ENCODE measurements at regions not wholly inside any gene's neighbourhood (a gene's known extent, or its start where the extent isn't known, plus 50 kb on each side); places are given as distances from the start of the nearest gene placed in this dataset.

DNA sequence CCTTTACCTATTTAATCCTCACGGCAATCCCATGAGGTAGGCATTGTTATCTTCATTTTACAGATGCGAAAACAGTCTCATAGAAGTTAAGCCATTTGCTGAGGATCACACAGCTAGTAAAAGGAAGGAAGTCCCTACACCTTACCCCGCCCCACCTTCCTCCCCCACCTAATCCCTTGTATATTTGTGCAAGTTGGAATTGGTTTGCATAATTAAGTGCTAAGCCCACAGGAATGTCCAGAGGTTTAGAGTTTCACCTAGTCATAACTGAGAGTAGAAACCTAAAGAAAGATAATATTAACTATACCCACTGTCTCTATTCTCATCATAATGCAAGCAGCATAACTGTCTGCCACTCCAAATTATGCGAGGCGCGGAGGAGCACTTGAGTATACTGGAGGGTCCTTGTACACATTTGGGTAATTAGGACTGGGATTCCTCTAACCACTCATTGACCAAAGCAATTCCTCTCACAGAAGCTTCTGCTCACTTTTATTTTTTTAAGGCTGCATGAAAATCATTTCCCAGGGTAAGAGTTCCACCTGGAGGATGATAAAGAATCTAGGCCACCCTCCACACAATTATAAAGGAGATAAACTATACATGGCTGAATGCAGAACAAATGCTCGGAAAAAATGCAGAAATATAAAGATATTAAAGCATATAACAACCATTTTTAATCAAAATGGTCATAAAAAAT, 199.9 kb downstream of the FAM181B start:
- Histone ChIP-seq H3K27me3 (ENCODE audit: insufficient read depth, poor library complexity, severe bottlenecking) (no peaks in the 10 kb centered on the region), H3K4me3 (replicated peaks; ENCODE audit: insufficient read depth, low read length) (no peak overlapping the region), H3K27ac (replicated peaks) (no peak overlapping the region)
- DNase-seq (ENCODE audit: low read depth in 1 of 2, low spot score in 1 of 2) = no peak
- no peak for TF ChIP-seq POLR2AphosphoS5 (IDR thresholded peaks at IDR 0.05; ENCODE audit: low read depth)
- no peak for TF ChIP-seq SPI1 (IDR thresholded peaks at IDR 0.05; ENCODE audit: borderline replicate concordance, low read depth)
- TF ChIP-seq GABPA (IDR thresholded peaks at IDR 0.05; ENCODE audit: low read depth) = no peak

DNA sequence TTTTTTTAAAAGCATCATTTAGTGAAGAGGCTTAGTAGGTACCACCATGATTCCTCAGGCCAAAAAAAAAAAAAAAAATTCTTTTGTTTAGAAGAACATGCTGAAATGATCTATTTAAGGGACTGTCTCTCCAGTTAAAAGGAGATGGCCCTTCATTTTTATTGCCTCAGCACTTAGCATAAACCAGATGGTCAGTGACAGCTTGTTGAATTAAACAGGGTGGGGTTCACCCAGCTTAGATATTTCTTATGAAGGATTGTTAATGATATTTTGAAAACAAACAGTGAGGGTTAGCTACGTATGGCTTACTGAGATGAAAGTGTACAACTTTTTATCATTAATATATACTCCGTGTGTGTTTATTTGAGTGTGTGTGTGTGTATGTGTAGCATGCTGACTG, 203.7 kb downstream of the FAM181B start:
- no peak for DNase-seq (ENCODE audit: low read depth in 1 of 2, low spot score in 1 of 2)
- no peaks in the 10 kb centered on the region for H3K27me3 ChIP-seq (ENCODE audit: insufficient read depth, poor library complexity, severe bottlenecking)
- H3K4me3 ChIP-seq (replicated peaks; ENCODE audit: insufficient read depth, low read length) = no peak overlapping the region
- TF ChIP-seq, protein P1, sequence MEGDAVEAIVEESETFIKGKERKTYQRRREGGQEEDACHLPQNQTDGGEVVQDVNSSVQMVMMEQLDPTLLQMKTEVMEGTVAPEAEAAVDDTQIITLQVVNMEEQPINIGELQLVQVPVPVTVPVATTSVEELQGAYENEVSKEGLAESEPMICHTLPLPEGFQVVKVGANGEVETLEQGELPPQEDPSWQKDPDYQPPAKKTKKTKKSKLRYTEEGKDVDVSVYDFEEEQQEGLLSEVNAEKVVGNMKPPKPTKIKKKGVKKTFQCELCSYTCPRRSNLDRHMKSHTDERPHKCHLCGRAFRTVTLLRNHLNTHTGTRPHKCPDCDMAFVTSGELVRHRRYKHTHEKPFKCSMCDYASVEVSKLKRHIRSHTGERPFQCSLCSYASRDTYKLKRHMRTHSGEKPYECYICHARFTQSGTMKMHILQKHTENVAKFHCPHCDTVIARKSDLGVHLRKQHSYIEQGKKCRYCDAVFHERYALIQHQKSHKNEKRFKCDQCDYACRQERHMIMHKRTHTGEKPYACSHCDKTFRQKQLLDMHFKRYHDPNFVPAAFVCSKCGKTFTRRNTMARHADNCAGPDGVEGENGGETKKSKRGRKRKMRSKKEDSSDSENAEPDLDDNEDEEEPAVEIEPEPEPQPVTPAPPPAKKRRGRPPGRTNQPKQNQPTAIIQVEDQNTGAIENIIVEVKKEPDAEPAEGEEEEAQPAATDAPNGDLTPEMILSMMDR (IDR thresholded peaks at IDR 0.05; ENCODE audit: insufficient read depth, low read length) = no peak
- TF ChIP-seq, protein P2, sequence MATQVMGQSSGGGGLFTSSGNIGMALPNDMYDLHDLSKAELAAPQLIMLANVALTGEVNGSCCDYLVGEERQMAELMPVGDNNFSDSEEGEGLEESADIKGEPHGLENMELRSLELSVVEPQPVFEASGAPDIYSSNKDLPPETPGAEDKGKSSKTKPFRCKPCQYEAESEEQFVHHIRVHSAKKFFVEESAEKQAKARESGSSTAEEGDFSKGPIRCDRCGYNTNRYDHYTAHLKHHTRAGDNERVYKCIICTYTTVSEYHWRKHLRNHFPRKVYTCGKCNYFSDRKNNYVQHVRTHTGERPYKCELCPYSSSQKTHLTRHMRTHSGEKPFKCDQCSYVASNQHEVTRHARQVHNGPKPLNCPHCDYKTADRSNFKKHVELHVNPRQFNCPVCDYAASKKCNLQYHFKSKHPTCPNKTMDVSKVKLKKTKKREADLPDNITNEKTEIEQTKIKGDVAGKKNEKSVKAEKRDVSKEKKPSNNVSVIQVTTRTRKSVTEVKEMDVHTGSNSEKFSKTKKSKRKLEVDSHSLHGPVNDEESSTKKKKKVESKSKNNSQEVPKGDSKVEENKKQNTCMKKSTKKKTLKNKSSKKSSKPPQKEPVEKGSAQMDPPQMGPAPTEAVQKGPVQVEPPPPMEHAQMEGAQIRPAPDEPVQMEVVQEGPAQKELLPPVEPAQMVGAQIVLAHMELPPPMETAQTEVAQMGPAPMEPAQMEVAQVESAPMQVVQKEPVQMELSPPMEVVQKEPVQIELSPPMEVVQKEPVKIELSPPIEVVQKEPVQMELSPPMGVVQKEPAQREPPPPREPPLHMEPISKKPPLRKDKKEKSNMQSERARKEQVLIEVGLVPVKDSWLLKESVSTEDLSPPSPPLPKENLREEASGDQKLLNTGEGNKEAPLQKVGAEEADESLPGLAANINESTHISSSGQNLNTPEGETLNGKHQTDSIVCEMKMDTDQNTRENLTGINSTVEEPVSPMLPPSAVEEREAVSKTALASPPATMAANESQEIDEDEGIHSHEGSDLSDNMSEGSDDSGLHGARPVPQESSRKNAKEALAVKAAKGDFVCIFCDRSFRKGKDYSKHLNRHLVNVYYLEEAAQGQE (IDR thresholded peaks at IDR 0.05; ENCODE audit: insufficient replicate concordance, low read depth) = no peak
- no peak for TF ChIP-seq GABPA (IDR thresholded peaks at IDR 0.05; ENCODE audit: low read depth)
- TF ChIP-seq SPI1 (IDR thresholded peaks at IDR 0.05; ENCODE audit: borderline replicate concordance, low read depth) = no peak
- no peak for TF ChIP-seq POLR2AphosphoS5 (IDR thresholded peaks at IDR 0.05; ENCODE audit: low read depth)
- H3K27ac ChIP-seq (replicated peaks) = no peak overlapping the region

DNA sequence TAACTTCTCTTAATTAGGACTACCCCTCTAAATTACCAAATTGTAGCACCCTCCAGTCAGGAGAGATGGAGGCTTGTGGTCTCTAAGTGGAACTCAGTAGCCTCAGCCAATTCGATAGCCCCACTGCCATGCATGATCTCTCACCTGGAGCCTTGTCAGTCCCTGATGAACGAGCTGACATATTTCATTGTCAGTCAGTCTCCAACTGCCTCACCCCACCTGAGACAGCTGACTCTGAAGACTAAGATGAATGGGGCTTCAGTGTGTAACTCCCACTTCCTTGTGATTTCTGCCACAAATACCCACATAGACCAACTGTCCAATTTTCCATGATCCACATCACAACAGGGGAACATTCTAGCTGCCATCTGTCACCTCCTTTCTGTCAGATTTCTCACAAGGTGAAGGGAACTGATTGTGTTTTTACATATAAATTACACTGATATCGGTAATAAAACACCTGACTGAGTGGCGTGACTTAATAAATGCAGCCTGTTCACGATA, 206.5 kb downstream of the FAM181B start:
- no peaks in the 10 kb centered on the region for H3K27me3 ChIP-seq (ENCODE audit: insufficient read depth, poor library complexity, severe bottlenecking)
- TF ChIP-seq POLR2AphosphoS5 (IDR thresholded peaks at IDR 0.05; ENCODE audit: low read depth) = no peak
- DNase-seq (ENCODE audit: low read depth in 1 of 2, low spot score in 1 of 2) = no peak
- no peak overlapping the region for H3K4me3 ChIP-seq (replicated peaks; ENCODE audit: insufficient read depth, low read length)
- no peak overlapping the region for H3K27ac ChIP-seq (replicated peaks)

DNA sequence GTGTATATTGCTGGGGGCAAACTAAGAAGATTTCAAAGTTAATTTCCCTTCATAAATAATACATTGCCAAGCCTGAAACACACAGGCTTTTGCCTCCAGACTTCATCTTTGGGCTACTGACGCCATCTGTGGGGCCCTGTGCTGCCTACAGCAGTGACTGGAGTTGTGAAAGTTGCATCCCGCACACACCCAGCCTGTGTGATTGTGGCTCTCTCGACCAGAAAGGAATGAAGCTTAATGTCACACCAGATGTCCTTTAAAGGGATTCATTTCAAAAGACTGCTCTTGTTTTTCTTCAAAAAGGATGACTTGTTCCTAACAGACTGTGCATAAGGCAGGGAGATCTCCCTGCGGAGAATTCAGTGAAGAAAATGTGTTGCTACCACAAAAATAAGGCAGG, 210.5 kb downstream of the FAM181B start:
- no peak for DNase-seq (ENCODE audit: low read depth in 1 of 2, low spot score in 1 of 2)
- Histone ChIP-seq H3K27me3 (ENCODE audit: insufficient read depth, poor library complexity, severe bottlenecking) (no peaks in the 10 kb centered on the region), H3K27ac (replicated peaks) (no peak overlapping the region)

More for the DNA sequence above, 210.5 kb downstream of the FAM181B start:
- TF ChIP-seq, protein P1 (IDR thresholded peaks at IDR 0.05; ENCODE audit: insufficient read depth, low read length) = no peak
- TF ChIP-seq POLR2AphosphoS5 (IDR thresholded peaks at IDR 0.05; ENCODE audit: low read depth) (no peak), SPI1 (IDR thresholded peaks at IDR 0.05; ENCODE audit: borderline replicate concordance, low read depth) (no peak), GABPA (IDR thresholded peaks at IDR 0.05; ENCODE audit: low read depth) (no peak)
- TF ChIP-seq, protein P2 (IDR thresholded peaks at IDR 0.05; ENCODE audit: insufficient replicate concordance, low read depth) = no peak
- no peak overlapping the region for H3K4me3 ChIP-seq (replicated peaks; ENCODE audit: insufficient read depth, low read length)

Data from HL-60 (cell line).